ENCODE measurements at regions not wholly inside any gene's neighbourhood (a gene's known extent, or its start where the extent isn't known, plus 50 kb on each side); places are given as distances from the start of the nearest gene placed in this dataset.

DNA sequence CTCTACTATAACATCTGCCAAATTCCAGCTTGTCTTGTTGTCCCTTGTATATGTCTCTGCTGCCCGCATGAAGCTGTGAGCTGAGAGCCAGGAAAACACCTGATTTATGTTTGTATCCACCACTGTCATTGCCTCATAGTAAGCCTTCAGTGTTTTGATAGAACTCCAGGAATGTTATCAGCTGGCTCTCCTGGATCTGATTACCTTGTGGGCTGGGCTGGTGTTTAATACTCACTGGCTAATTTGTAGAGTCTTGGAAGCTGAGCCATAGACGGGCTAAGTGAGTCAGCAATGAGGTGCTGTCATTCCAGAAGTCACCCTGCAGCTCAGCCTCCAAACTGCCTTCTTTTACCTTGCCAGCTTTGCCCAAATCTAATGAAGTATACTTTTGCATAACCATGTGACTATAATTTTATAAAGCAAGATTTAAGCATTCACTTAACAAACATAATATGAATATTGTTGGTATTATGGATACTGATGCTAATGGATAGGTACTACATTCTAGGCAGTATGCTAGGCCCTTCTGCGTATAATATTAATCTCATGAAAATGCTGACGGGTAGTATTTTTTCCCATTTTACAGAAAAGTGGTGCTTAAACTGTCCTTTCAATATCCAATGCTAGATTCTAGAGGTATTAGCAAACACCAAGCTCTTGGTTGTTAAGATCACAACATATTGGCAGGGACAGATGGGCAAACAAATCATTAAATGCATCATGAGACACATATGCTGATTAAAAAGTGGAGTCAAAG is 62.7 kb upstream of the GATA6 start:
- TF ChIP-seq, protein P1, sequence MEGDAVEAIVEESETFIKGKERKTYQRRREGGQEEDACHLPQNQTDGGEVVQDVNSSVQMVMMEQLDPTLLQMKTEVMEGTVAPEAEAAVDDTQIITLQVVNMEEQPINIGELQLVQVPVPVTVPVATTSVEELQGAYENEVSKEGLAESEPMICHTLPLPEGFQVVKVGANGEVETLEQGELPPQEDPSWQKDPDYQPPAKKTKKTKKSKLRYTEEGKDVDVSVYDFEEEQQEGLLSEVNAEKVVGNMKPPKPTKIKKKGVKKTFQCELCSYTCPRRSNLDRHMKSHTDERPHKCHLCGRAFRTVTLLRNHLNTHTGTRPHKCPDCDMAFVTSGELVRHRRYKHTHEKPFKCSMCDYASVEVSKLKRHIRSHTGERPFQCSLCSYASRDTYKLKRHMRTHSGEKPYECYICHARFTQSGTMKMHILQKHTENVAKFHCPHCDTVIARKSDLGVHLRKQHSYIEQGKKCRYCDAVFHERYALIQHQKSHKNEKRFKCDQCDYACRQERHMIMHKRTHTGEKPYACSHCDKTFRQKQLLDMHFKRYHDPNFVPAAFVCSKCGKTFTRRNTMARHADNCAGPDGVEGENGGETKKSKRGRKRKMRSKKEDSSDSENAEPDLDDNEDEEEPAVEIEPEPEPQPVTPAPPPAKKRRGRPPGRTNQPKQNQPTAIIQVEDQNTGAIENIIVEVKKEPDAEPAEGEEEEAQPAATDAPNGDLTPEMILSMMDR (IDR thresholded peaks at IDR 0.05; ENCODE audit: poor library complexity) = no peak
- TF ChIP-seq EZH2 (IDR thresholded peaks at IDR 0.05; ENCODE audit: borderline replicate concordance) = no peak
- no peak for TF ChIP-seq EZH2phosphoT487 (IDR thresholded peaks at IDR 0.05; ENCODE audit: low read depth, severe bottlenecking, unreplicated experiment)

Data from hepatocyte (in vitro differentiated cells).